Gastrocnemius medialis (tissue), 4 donors: ENCODE measurements at regions not wholly inside any gene's neighbourhood (a gene's known extent, or its start where the extent isn't known, plus 50 kb on each side); places are given as distances from the start of the nearest gene placed in this dataset.

Experiments
- CTCF ChIP-seq, 5 experiments: fragments of 450-650 bp in 3 of 5; fragments of 200-600 bp in 2 of 5; sonication (generic) in 2 of 5; IDR thresholded peaks in 4 of 5; conservative IDR thresholded peaks in 1 of 5; 1 replicate in 4 of 5; 2 replicates in 1 of 5; pipeline ENCODE4 v1.5.1; 2016 to 2019; ENCODE audit warnings: antibody characterized with exemption in 5 of 5, mild to moderate bottlenecking in 3 of 5, moderate library complexity in 3 of 5
- POLR2A ChIP-seq, 2 donors: fragments of 450-650 bp; IDR thresholded peaks; one replicate each; pipeline ENCODE4 v1.6.1; 2017; ENCODE audit warnings: antibody characterized with exemption in 2 of 2, mild to moderate bottlenecking in 2 of 2, moderate library complexity in 2 of 2

- no peak for TF ChIP-seq CTCF (IDR thresholded peaks at IDR 0.05 in 4 of 5, conservative IDR thresholded peaks at IDR 0.05 in 1 of 5)
- TF ChIP-seq POLR2A (IDR thresholded peaks at IDR 0.05) = no peak
Observed at GRCh38 chr7:41239596-41239995, 463.3 kb downstream of the INHBA start.
